Natural killer cell (primary cell): ENCODE measurements at regions not wholly inside any gene's neighbourhood (a gene's known extent, or its start where the extent isn't known, plus 50 kb on each side); places are given as distances from the start of the nearest gene placed in this dataset.

Source experiments
- ATAC-seq, 3 donors: fragments of 150-1000 bp in 2 of 3; fragments of 200-7000 bp in 1 of 3; cut with Tn5 transposase; 1 replicate in 1 of 3; 2 replicates in 2 of 3; pipeline ENCODE4 v1.10.0; 2021; ENCODE audit warnings: mild to moderate bottlenecking in 2 of 3, moderate library complexity in 2 of 3
- DNase-seq, 2 donors: peaks; one replicate each; pipeline versions ENCODE4 v3.0.0 to v3.0.0-alpha.2; 2013 to 2021; ENCODE audit warnings: mixed read lengths in 1 of 2
- H3K27ac ChIP-seq: one replicate; pipeline ENCODE4 v1.5.1; 2013; ENCODE audit warnings: mild to moderate bottlenecking, low read length
- H3K27me3 ChIP-seq: one replicate; pipeline ENCODE4 v1.6.1; 2013; ENCODE audit warnings: low read length; ENCODE audit not compliant: control insufficient read depth, insufficient read depth
- H3K36me3 ChIP-seq: one replicate; pipeline ENCODE4 v1.6.1; 2013; ENCODE audit warnings: low read length; ENCODE audit not compliant: control insufficient read depth, insufficient read depth
- H3K4me1 ChIP-seq: one replicate; pipeline ENCODE4 v1.6.1; 2013; ENCODE audit warnings: low read length; ENCODE audit not compliant: control insufficient read depth, insufficient read depth
- H3K4me3 ChIP-seq: one replicate; pipeline ENCODE4 v1.5.1; 2013; ENCODE audit warnings: low read length
- H3K9me3 ChIP-seq: one replicate; pipeline ENCODE4 v1.6.1; 2013; ENCODE audit warnings: low read length; ENCODE audit not compliant: control insufficient read depth, insufficient read depth
- H3K27ac Mint-ChIP-seq, 2 donors: one replicate each; pipeline ENCODE4 v1.8.0; 2022; ENCODE audit warnings: mild to moderate bottlenecking in 2 of 2, mixed read lengths in 2 of 2, moderate library complexity in 1 of 2
- H3K27me3 Mint-ChIP-seq, 2 donors: one replicate each; pipeline ENCODE4 v1.8.0; 2022; ENCODE audit warnings: low read depth in 2 of 2, mixed read lengths in 2 of 2
- H3K36me3 Mint-ChIP-seq: one replicate; pipeline ENCODE4 v1.8.0; 2022; ENCODE audit warnings: mixed read lengths
- H3K4me1 Mint-ChIP-seq, 2 donors: one replicate each; pipeline ENCODE4 v1.8.0; 2022; ENCODE audit warnings: mixed read lengths in 2 of 2
- H3K4me3 Mint-ChIP-seq: one replicate; pipeline ENCODE4 v1.8.0; 2022; ENCODE audit warnings: mild to moderate bottlenecking, moderate library complexity, mixed read lengths
- H3K9me3 Mint-ChIP-seq, 2 donors: one replicate each; pipeline ENCODE4 v1.8.0; 2022; ENCODE audit warnings: mixed read lengths in 2 of 2
- CTCF ChIP-seq: fragments of 200-600 bp; IDR thresholded peaks from one replicate; pipeline ENCODE4 v1.8.0; 2022; ENCODE audit warnings: antibody characterized with exemption
- WGBS: methylation state at CpG from one replicate; pipeline ENCODE4 v1.1.7; 2013; ENCODE audit warnings: missing lambda C conversion rate; ENCODE audit not compliant: insufficient coverage; 5-methylcytosine and 5-hydroxymethylcytosine counted together
- intact Hi-C: fragments of 100-400 bp; cut with micrococcal nuclease; formaldehyde crosslinking; loops from one replicate; pipeline ENCODE4 v1.14.2; 2022

- H3K4me3 Mint-ChIP-seq = no peak overlapping the region
- DNase-seq = no peak
- Histone ChIP-seq H3K4me3 (no peak overlapping the region), H3K4me1 (no peaks in the 10 kb centered on the region), H3K36me3 (no peaks in the 10 kb centered on the region), H3K9me3 (no peaks in the 10 kb centered on the region), H3K27me3 (no peaks in the 10 kb centered on the region), H3K27ac (no peak overlapping the region)
- no peaks in the 10 kb centered on the region for H3K4me1 Mint-ChIP-seq
- H3K9me3 Mint-ChIP-seq = no peaks in the 10 kb centered on the region
- no peak for ATAC-seq
- intact Hi-C loops = no loop called here
- no peak for TF ChIP-seq CTCF
- no peaks in the 10 kb centered on the region for H3K36me3 Mint-ChIP-seq
- peaks cover 16 to 52% of the 10 kb centered on the region in 2 donors for H3K27me3 Mint-ChIP-seq
- H3K27ac Mint-ChIP-seq = no peak overlapping the region
- WGBS = no CpG with 5 or more reads among the region's 2 CpGs
These were observed 72.0 kb downstream of the VCAM1 start for GRCh38 chr1:100791586-100791985.

GRCh38 chr1:100793659-100794058 is 74.1 kb downstream of the VCAM1 start:
- no peak for TF ChIP-seq CTCF
- H3K4me1 Mint-ChIP-seq = no peaks in the 10 kb centered on the region
- no peak overlapping the region for H3K27ac ChIP-seq
- ATAC-seq (no peak), DNase-seq (no peak)
- H3K27me3 ChIP-seq = no peaks in the 10 kb centered on the region
- intact Hi-C loops = no loop called here
- no peak overlapping the region for H3K27ac Mint-ChIP-seq
- H3K9me3 Mint-ChIP-seq = no peaks in the 10 kb centered on the region
- no peaks in the 10 kb centered on the region for H3K36me3 Mint-ChIP-seq
- no peaks in the 10 kb centered on the region for H3K4me1 ChIP-seq
- H3K9me3 ChIP-seq = no peaks in the 10 kb centered on the region
- H3K4me3 Mint-ChIP-seq = no peak overlapping the region
- H3K4me3 ChIP-seq = no peak overlapping the region
- H3K27me3 Mint-ChIP-seq = peaks cover 16 to 53% of the 10 kb centered on the region in 2 donors
- WGBS = 82% methylated on average over 2 of the region's 3 CpGs
- H3K36me3 ChIP-seq = no peaks in the 10 kb centered on the region

- H3K4me1 ChIP-seq = no peaks in the 10 kb centered on the region
- no peak overlapping the region for H3K4me3 ChIP-seq
- Mint-ChIP-seq H3K9me3 (no peaks in the 10 kb centered on the region), H3K36me3 (no peaks in the 10 kb centered on the region), H3K27ac (no peak overlapping the region), H3K4me1 (no peaks in the 10 kb centered on the region), H3K27me3 (peaks cover 16 to 54% of the 10 kb centered on the region in 2 donors), H3K4me3 (no peak overlapping the region)
- H3K9me3 ChIP-seq = no peaks in the 10 kb centered on the region
- ATAC-seq (no peak), DNase-seq (no peak)
- H3K36me3 ChIP-seq = no peaks in the 10 kb centered on the region
- no peak for TF ChIP-seq CTCF
- H3K27me3 ChIP-seq = no peaks in the 10 kb centered on the region
- WGBS = 75% methylated on average over 4 of the region's 6 CpGs
- intact Hi-C loops = no loop called here
- H3K27ac ChIP-seq = no peak overlapping the region
These were observed 75.5 kb downstream of the VCAM1 start for GRCh38 chr1:100794748-100795645.

- ATAC-seq (no peak), DNase-seq (no peak)
- Histone ChIP-seq H3K27ac (no peak overlapping the region), H3K4me3 (no peak overlapping the region), H3K36me3 (no peaks in the 10 kb centered on the region), H3K4me1 (no peaks in the 10 kb centered on the region), H3K9me3 (no peaks in the 10 kb centered on the region), H3K27me3 (no peaks in the 10 kb centered on the region)
- WGBS = 94% methylated on average over 3 of the region's 3 CpGs
- no peak for TF ChIP-seq CTCF
- no peak overlapping the region for H3K4me3 Mint-ChIP-seq
- H3K36me3 Mint-ChIP-seq = no peaks in the 10 kb centered on the region
- H3K9me3 Mint-ChIP-seq = no peaks in the 10 kb centered on the region
- H3K27me3 Mint-ChIP-seq = peaks cover 16 to 47% of the 10 kb centered on the region in 2 donors
- intact Hi-C loops = no loop called here
- no peak overlapping the region for H3K27ac Mint-ChIP-seq
- no peaks in the 10 kb centered on the region for H3K4me1 Mint-ChIP-seq
These were observed 76.1 kb downstream of the VCAM1 start for GRCh38 chr1:100795646-100795985.
